ENCODE measurements at regions not wholly inside any gene's neighbourhood (a gene's known extent, or its start where the extent isn't known, plus 50 kb on each side); places are given as distances from the start of the nearest gene placed in this dataset.

- no peaks in the 10 kb centered on the region for H3K4me1 ChIP-seq (ENCODE audit: control insufficient read depth, insufficient read depth, low read length)
- CTCF ChIA-PET, result no interaction called here
- H3K18ac ChIP-seq (ENCODE audit: low read depth, low read length), result no peak overlapping the region
- no CpG with 5 or more reads among the region's 4 CpGs for WGBS, 2 experiments (ENCODE audit: extremely low coverage in 2 of 2, insufficient read length in 1 of 2)
- no peaks in the 10 kb centered on the region for H3K9me3 ChIP-seq (ENCODE audit: control insufficient read depth, insufficient read depth, low read length)
- dilution Hi-C loops (cut with HindIII; ENCODE audit: low sequenced_read_pairs, unreplicated experiment) (no loop called here), intact Hi-C loops (cut with micrococcal nuclease) (no loop called here), in situ Hi-C loops (cut with MboI; ENCODE audit: low sequenced_read_pairs) (no loop called here)
- POLR2A ChIA-PET (ENCODE audit: unreplicated experiment), result no interaction called here
- no peak overlapping the region for H4K91ac ChIP-seq (ENCODE audit: insufficient read depth, low read depth, low read length)
- ATAC-seq (ENCODE audit: low read depth) (no peak), DNase-seq (no peak)
- H2BK20ac ChIP-seq (ENCODE audit: low read depth, low read length), result no peak overlapping the region
- H3K9ac ChIP-seq (ENCODE audit: low read depth, low read length), result no peak overlapping the region
- H3K4me3 ChIP-seq (ENCODE audit: insufficient read depth, low read depth, low read length), result no peak overlapping the region
- BruUV-seq (replicated peaks), result no TSS peak
- H3K23ac ChIP-seq (ENCODE audit: low read depth, low read length), result no peak overlapping the region
- H2AK9ac ChIP-seq (replicated peaks; ENCODE audit: low read depth, low read length, poor library complexity), result no peak overlapping the region
- H2AK5ac ChIP-seq (ENCODE audit: low read depth, low read length), result no peak overlapping the region
- no peaks in the 10 kb centered on the region for H3K9me1 ChIP-seq (ENCODE audit: insufficient read depth, low read length)
- H2BK120ac ChIP-seq (ENCODE audit: low read depth, low read length), result no peak overlapping the region
- H4K5ac ChIP-seq (ENCODE audit: low read depth, low read length), result no peak overlapping the region
- H2BK5ac ChIP-seq (ENCODE audit: low read depth, low read length, poor library complexity, severe bottlenecking), result no peak overlapping the region
- no peak overlapping the region for H4K8ac ChIP-seq (ENCODE audit: low read depth in 2 of 2, low read length in 2 of 2)
- H3K27ac ChIP-seq (ENCODE audit: insufficient read depth, low read length), result no peak overlapping the region
- TF ChIP-seq MAFK (IDR thresholded peaks at IDR 0.05; ENCODE audit: low read depth, low read length) (no peak), RFX5 (IDR thresholded peaks at IDR 0.05; ENCODE audit: low read depth, low read length) (no peak), RAD21 (IDR thresholded peaks at IDR 0.05; ENCODE audit: low read length) (no peak), MXI1 (IDR thresholded peaks at IDR 0.05; ENCODE audit: borderline replicate concordance, low read depth, low read length) (no peak), POLR2A (IDR thresholded peaks at IDR 0.05; ENCODE audit: low read depth, low read length) (no peak), CEBPB (IDR thresholded peaks at IDR 0.05; ENCODE audit: low read depth, low read length) (no peak), RCOR1 (IDR thresholded peaks at IDR 0.05; ENCODE audit: insufficient replicate concordance, low read length) (no peak), CHD1 (IDR thresholded peaks at IDR 0.05; ENCODE audit: low read depth, low read length) (no peak), SMC3 (IDR thresholded peaks at IDR 0.05; ENCODE audit: low read depth, low read length) (no peak), BHLHE40 (IDR thresholded peaks at IDR 0.05; ENCODE audit: low read depth, low read length) (no peak), ELK1 (IDR thresholded peaks at IDR 0.05; ENCODE audit: borderline replicate concordance, low read depth, low read length) (no peak), FOS (IDR thresholded peaks at IDR 0.05; ENCODE audit: low read depth, low read length) (no peak), MAZ (IDR thresholded peaks at IDR 0.05; ENCODE audit: borderline replicate concordance, low read depth, low read length) (no peak)
- TF ChIP-seq, protein P1, sequence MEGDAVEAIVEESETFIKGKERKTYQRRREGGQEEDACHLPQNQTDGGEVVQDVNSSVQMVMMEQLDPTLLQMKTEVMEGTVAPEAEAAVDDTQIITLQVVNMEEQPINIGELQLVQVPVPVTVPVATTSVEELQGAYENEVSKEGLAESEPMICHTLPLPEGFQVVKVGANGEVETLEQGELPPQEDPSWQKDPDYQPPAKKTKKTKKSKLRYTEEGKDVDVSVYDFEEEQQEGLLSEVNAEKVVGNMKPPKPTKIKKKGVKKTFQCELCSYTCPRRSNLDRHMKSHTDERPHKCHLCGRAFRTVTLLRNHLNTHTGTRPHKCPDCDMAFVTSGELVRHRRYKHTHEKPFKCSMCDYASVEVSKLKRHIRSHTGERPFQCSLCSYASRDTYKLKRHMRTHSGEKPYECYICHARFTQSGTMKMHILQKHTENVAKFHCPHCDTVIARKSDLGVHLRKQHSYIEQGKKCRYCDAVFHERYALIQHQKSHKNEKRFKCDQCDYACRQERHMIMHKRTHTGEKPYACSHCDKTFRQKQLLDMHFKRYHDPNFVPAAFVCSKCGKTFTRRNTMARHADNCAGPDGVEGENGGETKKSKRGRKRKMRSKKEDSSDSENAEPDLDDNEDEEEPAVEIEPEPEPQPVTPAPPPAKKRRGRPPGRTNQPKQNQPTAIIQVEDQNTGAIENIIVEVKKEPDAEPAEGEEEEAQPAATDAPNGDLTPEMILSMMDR (conservative IDR thresholded peaks at IDR 0.05; ENCODE audit: low read depth, low read length), result no peak
- TF ChIP-seq, protein P2, sequence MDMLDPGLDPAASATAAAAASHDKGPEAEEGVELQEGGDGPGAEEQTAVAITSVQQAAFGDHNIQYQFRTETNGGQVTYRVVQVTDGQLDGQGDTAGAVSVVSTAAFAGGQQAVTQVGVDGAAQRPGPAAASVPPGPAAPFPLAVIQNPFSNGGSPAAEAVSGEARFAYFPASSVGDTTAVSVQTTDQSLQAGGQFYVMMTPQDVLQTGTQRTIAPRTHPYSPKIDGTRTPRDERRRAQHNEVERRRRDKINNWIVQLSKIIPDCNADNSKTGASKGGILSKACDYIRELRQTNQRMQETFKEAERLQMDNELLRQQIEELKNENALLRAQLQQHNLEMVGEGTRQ (IDR thresholded peaks at IDR 0.05; ENCODE audit: low read depth, low read length), result no peak
- H3K79me1 ChIP-seq (ENCODE audit: low read depth in 1 of 2, low read length in 2 of 2), result no peaks in the 10 kb centered on the region
- H4K20me1 ChIP-seq (ENCODE audit: insufficient read depth, low read length), result no peaks in the 10 kb centered on the region
- no peak overlapping the region for H3K56ac ChIP-seq (ENCODE audit: extremely low read depth, insufficient read depth, low read length)
- H3K27me3 ChIP-seq (ENCODE audit: control insufficient read depth, insufficient read depth, low read length), result no peaks in the 10 kb centered on the region
- no peaks in the 10 kb centered on the region for H3K36me3 ChIP-seq (ENCODE audit: control insufficient read depth, insufficient read depth, low read length)
- H2AFZ ChIP-seq (replicated peaks; ENCODE audit: low read length, poor library complexity), result no peak overlapping the region
- no peak overlapping the region for H2BK15ac ChIP-seq (ENCODE audit: low read depth, low read length)
- no peak overlapping the region for H3K4ac ChIP-seq (ENCODE audit: low read depth, low read length)
- no peak overlapping the region for H3K14ac ChIP-seq (replicated peaks; ENCODE audit: low read depth, low read length)
- no peak overlapping the region for H3K4me2 ChIP-seq (ENCODE audit: low read depth, low read length)
These were observed 61.2 kb upstream of the MRPS9 start for GRCh38 chr2:104976603-104977120.
